Muscle of leg (tissue), 3 donors: ENCODE measurements at regions not wholly inside any gene's neighbourhood (a gene's known extent, or its start where the extent isn't known, plus 50 kb on each side); places are given as distances from the start of the nearest gene placed in this dataset.
"Not testable (repeated sequence)": the region's sequence is repeated elsewhere in the genome, so short reads cannot be mapped to it uniquely, and the experiment has no call there.

Experiments
- DNase-seq: peaks from one replicate; pipeline ENCODE4 v3.0.0; 2013
- H3K27ac ChIP-seq: one replicate; pipeline ENCODE4 v1.5.1; 2013; ENCODE audit warnings: mild to moderate bottlenecking, low read length, control low read depth
- H3K27me3 ChIP-seq: one replicate; pipeline ENCODE4 v1.6.1; 2013; ENCODE audit warnings: low read length; ENCODE audit not compliant: control insufficient read depth, insufficient read depth
- H3K36me3 ChIP-seq: one replicate; pipeline ENCODE4 v1.6.1; 2013; ENCODE audit warnings: low read length; ENCODE audit not compliant: control insufficient read depth, insufficient read depth
- H3K4me1 ChIP-seq: one replicate; pipeline ENCODE4 v1.6.1; 2013; ENCODE audit warnings: low read length; ENCODE audit not compliant: control insufficient read depth, insufficient read depth
- H3K4me3 ChIP-seq: one replicate; pipeline ENCODE4 v1.5.1; 2013; ENCODE audit warnings: low read length, control low read depth
- H3K9me3 ChIP-seq: replicated peaks from 2 replicates; pipeline ENCODE4 v1.6.1; 2013; ENCODE audit warnings: low read depth, low read length; ENCODE audit not compliant: control insufficient read depth
- WGBS: methylation state at CpG from one replicate; pipeline ENCODE4 v1.1.5; 2013; ENCODE audit warnings: missing lambda C conversion rate; ENCODE audit not compliant: insufficient coverage; 5-methylcytosine and 5-hydroxymethylcytosine counted together

- not testable (repeated sequence) for H3K36me3 ChIP-seq, H3K4me3 ChIP-seq, H3K27ac ChIP-seq, DNase-seq, H3K4me1 ChIP-seq, H3K9me3 ChIP-seq, H3K27me3 ChIP-seq
- no CpG with 5 or more reads among the region's 3 CpGs for whole genome bisulfite sequencing
Measured at GRCh38 chr1:243010719-243011118, 244.4 kb downstream of the CEP170 start.

- no CpG with 5 or more reads among the region's 4 CpGs for WGBS
- not testable (repeated sequence) for H3K9me3 ChIP-seq, H3K4me1 ChIP-seq, H3K36me3 ChIP-seq, H3K27me3 ChIP-seq, H3K27ac ChIP-seq, H3K4me3 ChIP-seq
- peak; percentile 13 for DNase-seq
Measured at GRCh38 chr1:243001003-243001402, 254.1 kb downstream of the CEP170 start.

GRCh38 chr1:242992776-242993175 is 262.3 kb downstream of the CEP170 start:
- H3K9me3 ChIP-seq, H3K36me3 ChIP-seq, H3K4me1 ChIP-seq, H3K27ac ChIP-seq, DNase-seq, H3K27me3 ChIP-seq, H3K4me3 ChIP-seq: not testable (repeated sequence)
- WGBS: 83% methylated on average over 1 of the region's 3 CpGs

- not testable (repeated sequence) for DNase-seq, H3K27ac ChIP-seq, H3K4me3 ChIP-seq, H3K4me1 ChIP-seq, H3K9me3 ChIP-seq, H3K36me3 ChIP-seq, H3K27me3 ChIP-seq
- no CpG with 5 or more reads among the region's 3 CpGs for WGBS
Measured at GRCh38 chr1:242985096-242985495, 270.0 kb downstream of the CEP170 start.

GRCh38 chr1:242973341-242973740 is 281.7 kb downstream of the CEP170 start:
- not testable (repeated sequence) for H3K9me3 ChIP-seq, DNase-seq, H3K4me1 ChIP-seq, H3K27me3 ChIP-seq, H3K27ac ChIP-seq, H3K36me3 ChIP-seq, H3K4me3 ChIP-seq
- no CpG with 5 or more reads among the region's 3 CpGs for WGBS

- WGBS: no CpG with 5 or more reads among the region's 3 CpGs
Measured at GRCh38 chr1:242966892-242967291, 288.2 kb downstream of the CEP170 start.

GRCh38 chr1:242959397-242959796 is 295.7 kb downstream of the CEP170 start:
- H3K27ac ChIP-seq, H3K27me3 ChIP-seq: not testable (repeated sequence)

More at GRCh38 chr1:242966892-242967291, 288.2 kb downstream of the CEP170 start:
- Histone ChIP-seq H3K9me3 (peaks cover 5% of the 10 kb centered on the region), H3K4me3 (no peak overlapping the region), H3K27ac (no peak overlapping the region), H3K4me1 (no peaks in the 10 kb centered on the region), H3K36me3 (no peaks in the 10 kb centered on the region), H3K27me3 (no peaks in the 10 kb centered on the region)
- no peak for DNase-seq

GRCh38 chr1:242954945-242955344 is 300.1 kb downstream of the CEP170 start:
- H3K9me3 ChIP-seq, DNase-seq, H3K27ac ChIP-seq, H3K27me3 ChIP-seq, H3K4me3 ChIP-seq, H3K4me1 ChIP-seq, H3K36me3 ChIP-seq: not testable (repeated sequence)
- no CpG with 5 or more reads among the region's 3 CpGs for WGBS

More at GRCh38 chr1:242959397-242959796, 295.7 kb downstream of the CEP170 start:
- H3K36me3 ChIP-seq, H3K4me1 ChIP-seq, DNase-seq, H3K4me3 ChIP-seq, H3K9me3 ChIP-seq: not testable (repeated sequence)
- WGBS: no CpG with 5 or more reads among the region's 3 CpGs

GRCh38 chr1:242946206-242946605 is 308.9 kb downstream of the CEP170 start:
- no peak overlapping the region for H3K4me3 ChIP-seq
- WGBS: 68% methylated on average over 3 of the region's 3 CpGs
- H3K36me3 ChIP-seq: no peaks in the 10 kb centered on the region
- H3K27me3 ChIP-seq: no peaks in the 10 kb centered on the region
- DNase-seq: no peak
- no peaks in the 10 kb centered on the region for H3K9me3 ChIP-seq
- no peaks in the 10 kb centered on the region for H3K4me1 ChIP-seq
- no peak overlapping the region for H3K27ac ChIP-seq

- not testable (repeated sequence) for H3K4me1 ChIP-seq, H3K36me3 ChIP-seq, H3K9me3 ChIP-seq, DNase-seq, H3K27me3 ChIP-seq, H3K27ac ChIP-seq, H3K4me3 ChIP-seq
- no CpG with 5 or more reads among the region's 11 CpGs for WGBS
Measured at GRCh38 chr1:242936725-242937124, 318.4 kb downstream of the CEP170 start.

- H3K27ac ChIP-seq, H3K36me3 ChIP-seq, H3K4me3 ChIP-seq, H3K27me3 ChIP-seq, H3K9me3 ChIP-seq, H3K4me1 ChIP-seq: not testable (repeated sequence)
- no CpG with 5 or more reads among the region's 6 CpGs for WGBS
- peak; percentile 70 for DNase-seq
Measured at GRCh38 chr1:242924717-242925116, 330.4 kb downstream of the CEP170 start.
